K562 (cell line): ENCODE measurements at regions not wholly inside any gene's neighbourhood (a gene's known extent, or its start where the extent isn't known, plus 50 kb on each side); places are given as distances from the start of the nearest gene placed in this dataset.
A peak's percentile ranks its signal among the peaks of the same experiment; 100 is the strongest.

ENCODE experiments used
- ARHGAP35 ChIP-seq: fragments of 450-650 bp; IDR thresholded peaks from 2 replicates; pipeline ENCODE4 v1.6.1; 2018; ENCODE audit not compliant: partially characterized antibody
- ATF7 ChIP-seq: fragments of 450-650 bp; IDR thresholded peaks from 2 replicates; pipeline ENCODE4 v1.7.1; 2014; ENCODE audit warnings: mild to moderate bottlenecking, moderate library complexity
- CCAR2 ChIP-seq: fragments of 200-400 bp; formaldehyde crosslinking; IDR thresholded peaks from 2 replicates; pipeline ENCODE4 v1.6.1; 2017; ENCODE audit warnings: mild to moderate bottlenecking, low read depth, low read length
- CTBP1 ChIP-seq: fragments of 450-650 bp; IDR thresholded peaks from 2 replicates; pipeline ENCODE4 v1.6.1; 2016; ENCODE audit warnings: borderline replicate concordance
- CTCF ChIP-seq, 3 experiments: IDR thresholded peaks in 2 of 3; conservative IDR thresholded peaks in 1 of 3; 2 replicates each; pipeline ENCODE4 v1.5.1; 2011 to 2012; ENCODE audit warnings: low read length in 3 of 3, mild to moderate bottlenecking in 3 of 3, control low read depth in 2 of 3, improper control_type of control experiment in 1 of 3, inconsistent platforms in 1 of 3, low read depth in 1 of 3, mixed read lengths in 1 of 3, moderate library complexity in 1 of 3; ENCODE audit not compliant: insufficient read depth in 2 of 3
- FOXK1 ChIP-seq: sonication (generic); formaldehyde crosslinking; IDR thresholded peaks from 2 replicates; pipeline ENCODE4 v1.8.0; 2022; ENCODE audit warnings: missing genetic modification reagents, mild to moderate bottlenecking, borderline replicate concordance
- HOMEZ ChIP-seq: fragments of 250-450 bp; sonication (Bioruptor Pico); IDR thresholded peaks from 2 replicates; pipeline ENCODE4 v1.4.0; 2020; ENCODE audit warnings: mild to moderate bottlenecking, moderate library complexity
- KAT7 ChIP-seq: sonication (generic); formaldehyde crosslinking; IDR thresholded peaks from 2 replicates; pipeline ENCODE4 v1.8.0; 2022; ENCODE audit warnings: missing genetic modification reagents, mild to moderate bottlenecking, borderline replicate concordance
- KDM4B ChIP-seq, 2 experiments: fragments of 450-650 bp in 1 of 2; sonication (generic) in 1 of 2; IDR thresholded peaks; 2 replicates each; pipeline ENCODE4 v1.6.1; 2016 to 2017; ENCODE audit warnings: borderline replicate concordance in 2 of 2, antibody characterized with exemption in 1 of 2, low read depth in 1 of 2, mild to moderate bottlenecking in 1 of 2
- KLF13 ChIP-seq: fragments of 450-650 bp; IDR thresholded peaks from 2 replicates; pipeline ENCODE4 v1.6.1; 2016; ENCODE audit warnings: missing genetic modification characterization, low read depth, mild to moderate bottlenecking, missing compliant biosample characterization, moderate library complexity, borderline replicate concordance
- KLF16 ChIP-seq: IDR thresholded peaks from 2 replicates; pipeline ENCODE4 v1.6.1; 2016; ENCODE audit warnings: antibody characterized with exemption
- NEUROD1 ChIP-seq: fragments of 150-350 bp; IDR thresholded peaks from 2 replicates; pipeline ENCODE4 v1.6.1; 2014; ENCODE audit warnings: borderline replicate concordance, low read length, low read depth; ENCODE audit not compliant: partially characterized antibody
- RNF219 ChIP-seq: fragments of 250-450 bp; sonication (Bioruptor Pico); IDR thresholded peaks from 2 replicates; pipeline ENCODE4 v1.5.0; 2022; ENCODE audit warnings: mild to moderate bottlenecking
- RUNX1 ChIP-seq: sonication (generic); IDR thresholded peaks from 2 replicates; pipeline ENCODE4 v1.6.1; 2016; ENCODE audit warnings: antibody characterized with exemption, low read depth
- SMAD2 ChIP-seq: fragments of 150-350 bp; IDR thresholded peaks from 2 replicates; pipeline ENCODE4 v1.6.1; 2014; ENCODE audit warnings: low read depth, mild to moderate bottlenecking, low read length
- SUPT5H ChIP-seq: fragments of 450-650 bp; IDR thresholded peaks from 2 replicates; pipeline ENCODE4 v1.6.1; 2016
- TOE1 ChIP-seq, 2 experiments: fragments of 450-650 bp in 1 of 2; sonication (generic) in 1 of 2; formaldehyde crosslinking in 1 of 2; IDR thresholded peaks; 2 replicates each; pipeline versions ENCODE4 v1.7.1 to v1.8.0; 2016 to 2022; ENCODE audit warnings: borderline replicate concordance in 2 of 2, mild to moderate bottlenecking in 2 of 2, antibody characterized with exemption in 1 of 2, inconsistent platforms in 1 of 2, low read depth in 1 of 2, missing genetic modification reagents in 1 of 2, moderate library complexity in 1 of 2
- TRIM24 ChIP-seq, 2 experiments: fragments of 450-650 bp; IDR thresholded peaks; 2 replicates each; pipeline ENCODE4 v1.6.1; 2016
- XRCC3 ChIP-seq: fragments of 450-650 bp; IDR thresholded peaks from 2 replicates; pipeline ENCODE4 v1.6.1; 2017; ENCODE audit warnings: mild to moderate bottlenecking, moderate library complexity
- ZKSCAN8 ChIP-seq: fragments of 200-800 bp; sonication (Bioruptor generic); IDR thresholded peaks from 2 replicates; pipeline ENCODE4 v1.6.1; 2016; ENCODE audit warnings: missing genetic modification characterization, missing compliant biosample characterization
- ZNF121 ChIP-seq: sonication (generic); formaldehyde crosslinking; conservative IDR thresholded peaks from 2 replicates; pipeline ENCODE4 v1.8.0; 2022; ENCODE audit warnings: missing genetic modification reagents
- ZNF57 ChIP-seq: fragments of 450-650 bp; formaldehyde crosslinking; IDR thresholded peaks from 2 replicates; pipeline ENCODE4 v1.4.0; 2020; ENCODE audit warnings: mild to moderate bottlenecking, moderate library complexity

GRCh38 chr2:105518897-105519296, 120.0 kb upstream of the FHL2 start (continued):
- TF ChIP-seq ZNF121 (CRISPR knock-in tag) (no peak), FOXK1 (no peak), NEUROD1 (no peak), CTCF (IDR thresholded peaks at IDR 0.05 in 2 of 3, conservative IDR thresholded peaks at IDR 0.05 in 1 of 3; ENCODE audit: insufficient read depth in 2 of 3, low read depth in 1 of 3, low read length in 3 of 3) (peak; percentile 61 to 77 (median 72)), HOMEZ (CRISPR knock-in tag) (no peak), XRCC3 (no peak), KAT7 (no peak), ATF7 (no peak), ZKSCAN8 (no peak), TRIM24 (IDR thresholded peaks at IDR 0.05) (no peak), SMAD2 (no peak), CCAR2 (no peak), RNF219 (no peak), SUPT5H (no peak), RUNX1 (no peak), ZNF57 (no peak), KLF16 (no peak), TOE1 (IDR thresholded peaks at IDR 0.05; ENCODE audit: borderline replicate concordance) (no peak), TOE1 (CRISPR knock-in tag; IDR thresholded peaks at IDR 0.05; ENCODE audit: borderline replicate concordance, low read depth) (no peak), CTBP1 (no peak), ARHGAP35 (no peak), KDM4B (IDR thresholded peaks at IDR 0.05; ENCODE audit: borderline replicate concordance in 2 of 2, low read depth in 1 of 2) (no peak), KLF13 (no peak)
